H9 (cell line): ENCODE measurements at regions not wholly inside any gene's neighbourhood (a gene's known extent, or its start where the extent isn't known, plus 50 kb on each side); places are given as distances from the start of the nearest gene placed in this dataset.

ENCODE experiments used
- DNase-seq: peaks from one replicate; pipeline ENCODE4 v3.0.0-alpha.2; 2017
- H2AFZ ChIP-seq: one replicate; pipeline ENCODE4 v1.6.1; 2013; ENCODE audit warnings: mild to moderate bottlenecking, low read length, control low read depth, moderate library complexity
- H2AK5ac ChIP-seq: 2 replicates; pipeline ENCODE4 v1.6.1; 2013; ENCODE audit warnings: low read length, control low read depth, mixed read lengths; ENCODE audit not compliant: insufficient read length
- H2BK120ac ChIP-seq: one replicate; pipeline ENCODE4 v1.6.1; 2013; ENCODE audit warnings: low read depth, mild to moderate bottlenecking, low read length, control low read depth, inconsistent platforms; ENCODE audit not compliant: poor library complexity, severe bottlenecking
- H2BK12ac ChIP-seq: 2 replicates; pipeline ENCODE4 v1.6.1; 2013; ENCODE audit warnings: low read length, control low read depth, mixed read lengths, low read depth; ENCODE audit not compliant: insufficient read length
- H2BK15ac ChIP-seq: 2 replicates; pipeline ENCODE4 v1.6.1; 2013; ENCODE audit warnings: low read depth, low read length, control low read depth
- H2BK20ac ChIP-seq: one replicate; pipeline ENCODE4 v1.6.1; 2013; ENCODE audit warnings: low read depth, mild to moderate bottlenecking, low read length, control low read depth, inconsistent platforms; ENCODE audit not compliant: poor library complexity, severe bottlenecking
- H2BK5ac ChIP-seq: 2 replicates; pipeline ENCODE4 v1.6.1; 2013; ENCODE audit warnings: low read length, control low read depth, mixed read lengths; ENCODE audit not compliant: insufficient read length
- H3K14ac ChIP-seq: 2 replicates; pipeline ENCODE4 v1.6.1; 2013; ENCODE audit warnings: low read length, control low read depth; ENCODE audit not compliant: insufficient read depth
- H3K18ac ChIP-seq: 2 replicates; pipeline ENCODE4 v1.6.1; 2013; ENCODE audit warnings: low read depth, mild to moderate bottlenecking, mixed read lengths, low read length, control low read depth; ENCODE audit not compliant: insufficient read length
- H3K23ac ChIP-seq: 2 replicates; pipeline ENCODE4 v1.6.1; 2013; ENCODE audit warnings: low read length, control low read depth, mixed read lengths, low read depth; ENCODE audit not compliant: insufficient read length
- H3K23me2 ChIP-seq: 2 replicates; pipeline ENCODE4 v1.6.1; 2013; ENCODE audit warnings: low read depth, mild to moderate bottlenecking, mixed read lengths, low read length, control low read depth; ENCODE audit not compliant: insufficient read length, poor library complexity, severe bottlenecking
- H3K27ac ChIP-seq: 2 replicates; pipeline ENCODE4 v1.5.1; 2013; ENCODE audit warnings: low read length, control low read depth, mixed read lengths, low read depth; ENCODE audit not compliant: insufficient read length
- H3K27me3 ChIP-seq: 2 replicates; pipeline ENCODE4 v1.6.1; 2013; ENCODE audit warnings: low read length, control low read depth, inconsistent platforms; ENCODE audit not compliant: insufficient read depth
- H3K4ac ChIP-seq: 2 replicates; pipeline ENCODE4 v1.6.1; 2013; ENCODE audit warnings: low read depth, mild to moderate bottlenecking, control low read depth, inconsistent platforms, low read length, moderate library complexity
- H3K4me1 ChIP-seq: 2 replicates; pipeline ENCODE4 v1.6.1; 2013; ENCODE audit warnings: low read length, control low read depth, inconsistent platforms; ENCODE audit not compliant: insufficient read depth
- H3K4me2 ChIP-seq: 2 replicates; pipeline ENCODE4 v1.6.1; 2013; ENCODE audit warnings: low read length, control low read depth, mixed read lengths; ENCODE audit not compliant: insufficient read length, insufficient read depth
- H3K56ac ChIP-seq: 2 replicates; pipeline ENCODE4 v1.6.1; 2013; ENCODE audit warnings: low read depth, mild to moderate bottlenecking, mixed read lengths, low read length, control low read depth; ENCODE audit not compliant: insufficient read length
- H3K79me1 ChIP-seq: 2 replicates; pipeline ENCODE4 v1.6.1; 2013; ENCODE audit warnings: low read depth, mild to moderate bottlenecking, moderate library complexity, low read length, control low read depth, inconsistent platforms; ENCODE audit not compliant: insufficient read depth, poor library complexity, severe bottlenecking
- H3K79me2 ChIP-seq: 2 replicates; pipeline ENCODE4 v1.6.1; 2013; ENCODE audit warnings: low read length, control low read depth, inconsistent platforms; ENCODE audit not compliant: insufficient read depth
- H3K9ac ChIP-seq: 2 replicates; pipeline ENCODE4 v1.6.1; 2013; ENCODE audit warnings: low read length, control low read depth, mixed read lengths; ENCODE audit not compliant: insufficient read length; ENCODE audit errors: extremely low read depth
- H3K9me3 ChIP-seq: one replicate; pipeline ENCODE4 v1.6.1; 2013; ENCODE audit warnings: low read depth, low read length, inconsistent platforms; ENCODE audit not compliant: control insufficient read depth
- H3T11ph ChIP-seq: one replicate; pipeline ENCODE4 v1.6.1; 2013; ENCODE audit warnings: mild to moderate bottlenecking, low read length, control low read depth, inconsistent platforms
- H4K20me1 ChIP-seq: one replicate; pipeline ENCODE4 v1.6.1; 2013; ENCODE audit not compliant: control insufficient read depth, insufficient read length, insufficient read depth
- H4K5ac ChIP-seq: 2 replicates; pipeline ENCODE4 v1.6.1; 2013; ENCODE audit warnings: low read depth, mild to moderate bottlenecking, mixed read lengths, low read length, control low read depth; ENCODE audit not compliant: insufficient read length
- H4K8ac ChIP-seq: replicated peaks from 2 replicates; pipeline ENCODE4 v1.6.1; 2013; ENCODE audit warnings: low read length, control low read depth, mixed read lengths, low read depth; ENCODE audit not compliant: insufficient read length
- H4K91ac ChIP-seq: 2 replicates; pipeline ENCODE4 v1.6.1; 2013; ENCODE audit warnings: low read depth, mild to moderate bottlenecking, moderate library complexity, mixed read lengths, low read length, control low read depth; ENCODE audit not compliant: insufficient read length
- H3K27ac Mint-ChIP-seq, 3 experiments: 2 replicates in 2 of 3; 3 replicates in 1 of 3; pipeline ENCODE4 v1.8.0; 2020 to 2021; ENCODE audit warnings: mixed read lengths in 3 of 3, mild to moderate bottlenecking in 1 of 3, moderate library complexity in 1 of 3
- H3K27me3 Mint-ChIP-seq: 2 replicates; pipeline ENCODE4 v1.8.0; 2021; ENCODE audit warnings: low read depth, mild to moderate bottlenecking, moderate library complexity, mixed read lengths
- H3K36me3 Mint-ChIP-seq, 3 experiments: 2 replicates in 2 of 3; 3 replicates in 1 of 3; pipeline ENCODE4 v1.8.0; 2020 to 2021; ENCODE audit warnings: low read depth in 3 of 3, mixed read lengths in 3 of 3; ENCODE audit not compliant: insufficient read depth in 1 of 3
- H3K4me1 Mint-ChIP-seq, 2 experiments: 2 replicates each; pipeline ENCODE4 v1.8.0; 2020; ENCODE audit warnings: mixed read lengths in 2 of 2
- H3K4me3 Mint-ChIP-seq, 2 experiments: 2 replicates in 1 of 2; 3 replicates in 1 of 2; pipeline ENCODE4 v1.8.0; 2020 to 2021; ENCODE audit warnings: mild to moderate bottlenecking in 2 of 2, mixed read lengths in 2 of 2, moderate library complexity in 1 of 2
- H3K9me3 Mint-ChIP-seq, 2 experiments: 2 replicates in 1 of 2; 3 replicates in 1 of 2; pipeline ENCODE4 v1.8.0; 2020; ENCODE audit warnings: mild to moderate bottlenecking in 2 of 2, mixed read lengths in 2 of 2, moderate library complexity in 1 of 2
- CTCF ChIP-seq: fragments of 200-600 bp; sonication (generic); conservative IDR thresholded peaks from 3 replicates; pipeline ENCODE4 v1.8.0; 2021; ENCODE audit warnings: antibody characterized with exemption, mild to moderate bottlenecking
- WGBS: extraction: QIAGEN DNeasy Blood & Tissue Kit; methylation state at CpG from one replicate; pipeline ENCODE4 v1.1.7; 2013; ENCODE audit warnings: missing lambda C conversion rate, low lambda C conversion rate, mixed read lengths; ENCODE audit not compliant: insufficient read length; ENCODE audit errors: extremely low coverage; 5-methylcytosine and 5-hydroxymethylcytosine counted together

DNA sequence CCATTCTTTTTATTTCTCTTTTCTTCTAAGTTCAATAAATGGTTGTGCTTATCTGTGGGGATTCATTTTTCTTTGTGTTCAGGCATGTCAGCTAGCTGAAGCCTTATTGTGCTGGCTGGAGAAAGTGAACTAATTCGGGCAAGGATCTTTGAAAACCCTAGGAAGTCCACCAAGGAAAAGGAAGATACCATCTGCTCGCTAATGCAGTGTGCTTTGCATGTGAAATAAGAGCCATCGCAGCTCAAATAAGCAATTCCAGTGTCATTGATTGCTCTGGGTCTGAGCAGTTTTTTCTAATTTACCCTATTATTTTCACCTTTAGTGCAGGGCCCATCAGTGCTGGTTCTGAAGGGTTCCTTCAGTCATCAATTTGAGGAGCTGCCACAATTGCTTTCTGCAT is 309.4 kb upstream of the SOX4 start:
- H3K27me3 Mint-ChIP-seq = no peaks in the 10 kb centered on the region; the same call in 1 of the 2 replicates
- Histone ChIP-seq H3K4ac (no peak overlapping the region), H3K14ac (no peak overlapping the region), H3K18ac (no peak overlapping the region), H4K5ac (no peak overlapping the region), H3K27ac (no peak overlapping the region), H3K4me1 (no peaks in the 10 kb centered on the region; the same call in 1 of the 2 replicates), H4K20me1 (no peaks in the 10 kb centered on the region), H3T11ph (no peak overlapping the region), H3K23me2 (no peaks in the 10 kb centered on the region), H2BK20ac (no peak overlapping the region), H2BK5ac (no peak overlapping the region), H3K56ac (no peak overlapping the region), H3K79me2 (no peaks in the 10 kb centered on the region), H2BK15ac (no peak overlapping the region), H3K27me3 (no peaks in the 10 kb centered on the region), H4K91ac (no peak overlapping the region), H3K9me3 (no peaks in the 10 kb centered on the region), H2AFZ (no peak overlapping the region), H3K4me2 (no peak overlapping the region), H3K9ac (no peak overlapping the region), H2BK12ac (no peak overlapping the region), H3K79me1 (no peaks in the 10 kb centered on the region), H2AK5ac (no peak overlapping the region), H3K23ac (no peak overlapping the region), H2BK120ac (no peak overlapping the region), H4K8ac (no peak overlapping the region)
- no peak overlapping the region for H3K27ac Mint-ChIP-seq
- no peak overlapping the region for H3K4me3 Mint-ChIP-seq
- no peak for TF ChIP-seq CTCF
- no peak for DNase-seq
- H3K4me1 Mint-ChIP-seq = peaks cover 11 to 12% of the 10 kb centered on the region in 2 experiments
- peaks cover 0 to 4% (median 3%) of the 10 kb centered on the region in 3 experiments; a peak in 4 of 7 replicates for H3K36me3 Mint-ChIP-seq
- WGBS = no CpG with 5 or more reads among the region's 3 CpGs
- H3K9me3 Mint-ChIP-seq = peaks cover 6 to 8% of the 10 kb centered on the region in 2 experiments; a peak in 3 of 5 replicates
